ENCODE measurements at regions not wholly inside any gene's neighbourhood (a gene's known extent, or its start where the extent isn't known, plus 50 kb on each side); places are given as distances from the start of the nearest gene placed in this dataset.
"Not testable (repeated sequence)": the region's sequence is repeated elsewhere in the genome, so short reads cannot be mapped to it uniquely, and the experiment has no call there.

GRCh38 chr11:90722552-90723190 is 499.8 kb upstream of the CHORDC1 start:
- no CpG with 5 or more reads among the region's 3 CpGs for WGBS (ENCODE audit: insufficient coverage, low lambda C conversion rate)
- no peaks in the 10 kb centered on the region for H3K9me3 ChIP-seq (ENCODE audit: control insufficient read depth, low read depth, low read length)
- no peak for DNase-seq

GRCh38 chr11:90717522-90717921 is 494.7 kb upstream of the CHORDC1 start:
- H3K27me3 ChIP-seq (ENCODE audit: control insufficient read depth, insufficient read depth, low read length): no peaks in the 10 kb centered on the region
- no peak overlapping the region for H3K4me3 ChIP-seq (ENCODE audit: low read length)
- no peaks in the 10 kb centered on the region for H3K36me3 ChIP-seq (ENCODE audit: control insufficient read depth, insufficient read depth, low read length)
- H3K27ac ChIP-seq (ENCODE audit: low read length): no peak overlapping the region
- H3K9me3 ChIP-seq (ENCODE audit: control insufficient read depth, low read depth, low read length): peaks cover 3% of the 10 kb centered on the region
- no peak for DNase-seq
- no peaks in the 10 kb centered on the region for H3K4me1 ChIP-seq (ENCODE audit: control insufficient read depth, insufficient read depth, low read length)

More at GRCh38 chr11:90722552-90723190, 499.8 kb upstream of the CHORDC1 start:
- Histone ChIP-seq H3K27me3 (ENCODE audit: control insufficient read depth, insufficient read depth, low read length) (no peaks in the 10 kb centered on the region), H3K36me3 (ENCODE audit: control insufficient read depth, insufficient read depth, low read length) (no peaks in the 10 kb centered on the region), H3K4me3 (ENCODE audit: low read length) (no peak overlapping the region), H3K27ac (ENCODE audit: low read length) (no peak overlapping the region), H3K4me1 (ENCODE audit: control insufficient read depth, insufficient read depth, low read length) (no peaks in the 10 kb centered on the region)

DNA sequence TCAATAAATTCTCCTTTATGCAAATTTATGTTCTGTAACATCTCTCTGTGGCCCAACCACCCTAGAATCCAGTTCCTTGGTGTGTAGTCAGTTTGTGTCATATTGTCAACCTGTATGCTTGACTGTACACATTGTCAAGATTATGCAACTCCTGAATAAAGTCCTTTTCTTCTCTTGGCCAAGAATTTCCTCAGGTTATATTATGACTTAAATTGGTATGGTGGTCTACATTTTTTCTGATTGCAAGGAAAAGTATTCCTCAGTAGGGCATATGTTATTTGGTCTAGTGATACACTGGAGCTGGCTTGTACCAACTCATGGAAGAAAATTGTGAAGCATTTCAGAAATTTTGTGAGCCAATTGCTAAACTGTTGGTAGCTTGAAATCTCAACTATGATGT is 482.8 kb upstream of the CHORDC1 start:
- Histone ChIP-seq H3K27me3 (ENCODE audit: control insufficient read depth, insufficient read depth, low read length) (no peaks in the 10 kb centered on the region), H3K9me3 (ENCODE audit: control insufficient read depth, low read depth, low read length) (no peaks in the 10 kb centered on the region), H3K27ac (ENCODE audit: low read length) (no peak overlapping the region), H3K36me3 (ENCODE audit: control insufficient read depth, insufficient read depth, low read length) (no peaks in the 10 kb centered on the region), H3K4me3 (ENCODE audit: low read length) (no peak overlapping the region), H3K4me1 (ENCODE audit: control insufficient read depth, insufficient read depth, low read length) (no peaks in the 10 kb centered on the region)
- DNase-seq: no peak

DNA sequence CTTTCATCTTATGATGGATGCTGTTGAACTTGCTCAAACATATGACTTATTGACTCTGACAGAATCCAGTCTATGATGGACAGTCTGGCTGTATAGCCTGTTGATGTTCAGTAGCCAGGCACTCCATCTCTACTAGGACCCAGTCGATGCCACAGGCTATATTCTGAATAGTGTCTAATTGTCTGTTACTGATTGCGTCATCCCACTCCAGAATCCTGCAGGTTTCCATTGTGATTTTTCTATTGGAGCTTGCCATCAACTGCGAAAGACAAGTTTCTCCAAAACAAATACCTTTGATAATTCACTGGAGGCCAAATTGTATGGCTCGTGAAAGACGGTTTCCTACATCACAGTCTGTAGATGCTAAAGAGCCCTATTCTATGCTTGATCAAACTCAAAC is 481.7 kb upstream of the CHORDC1 start:
- no peaks in the 10 kb centered on the region for H3K36me3 ChIP-seq (ENCODE audit: control insufficient read depth, insufficient read depth, low read length)
- no peak overlapping the region for H3K4me3 ChIP-seq (ENCODE audit: low read length)
- DNase-seq: no peak
- H3K9me3 ChIP-seq (ENCODE audit: control insufficient read depth, low read depth, low read length): no peaks in the 10 kb centered on the region
- 100% methylated on average over 1 of the region's 5 CpGs for WGBS (ENCODE audit: insufficient coverage, low lambda C conversion rate)
- no peaks in the 10 kb centered on the region for H3K27me3 ChIP-seq (ENCODE audit: control insufficient read depth, insufficient read depth, low read length)
- no peak overlapping the region for H3K27ac ChIP-seq (ENCODE audit: low read length)
- H3K4me1 ChIP-seq (ENCODE audit: control insufficient read depth, insufficient read depth, low read length): no peaks in the 10 kb centered on the region

GRCh38 chr11:90701716-90702115 is 478.9 kb upstream of the CHORDC1 start:
- no CpG with 5 or more reads among the region's 2 CpGs for WGBS (ENCODE audit: insufficient coverage, low lambda C conversion rate)
- no peak overlapping the region for H3K27ac ChIP-seq (ENCODE audit: low read length)
- H3K9me3 ChIP-seq (ENCODE audit: control insufficient read depth, low read depth, low read length): no peaks in the 10 kb centered on the region
- H3K36me3 ChIP-seq (ENCODE audit: control insufficient read depth, insufficient read depth, low read length): no peaks in the 10 kb centered on the region
- no peaks in the 10 kb centered on the region for H3K4me1 ChIP-seq (ENCODE audit: control insufficient read depth, insufficient read depth, low read length)
- DNase-seq: no peak
- H3K27me3 ChIP-seq (ENCODE audit: control insufficient read depth, insufficient read depth, low read length): no peaks in the 10 kb centered on the region
- H3K4me3 ChIP-seq (ENCODE audit: low read length): no peak overlapping the region

- no peaks in the 10 kb centered on the region for H3K4me1 ChIP-seq (ENCODE audit: control insufficient read depth, insufficient read depth, low read length)
- no peak for DNase-seq
- no peak overlapping the region for H3K4me3 ChIP-seq (ENCODE audit: low read length)
- no peaks in the 10 kb centered on the region for H3K9me3 ChIP-seq (ENCODE audit: control insufficient read depth, low read depth, low read length)
- no peaks in the 10 kb centered on the region for H3K36me3 ChIP-seq (ENCODE audit: control insufficient read depth, insufficient read depth, low read length)
- H3K27ac ChIP-seq (ENCODE audit: low read length): no peak overlapping the region
- WGBS (ENCODE audit: insufficient coverage, low lambda C conversion rate): 62% methylated on average over 3 of the region's 4 CpGs
- H3K27me3 ChIP-seq (ENCODE audit: control insufficient read depth, insufficient read depth, low read length): no peaks in the 10 kb centered on the region
Measured at GRCh38 chr11:90700789-90701439, 478.1 kb upstream of the CHORDC1 start.

DNA sequence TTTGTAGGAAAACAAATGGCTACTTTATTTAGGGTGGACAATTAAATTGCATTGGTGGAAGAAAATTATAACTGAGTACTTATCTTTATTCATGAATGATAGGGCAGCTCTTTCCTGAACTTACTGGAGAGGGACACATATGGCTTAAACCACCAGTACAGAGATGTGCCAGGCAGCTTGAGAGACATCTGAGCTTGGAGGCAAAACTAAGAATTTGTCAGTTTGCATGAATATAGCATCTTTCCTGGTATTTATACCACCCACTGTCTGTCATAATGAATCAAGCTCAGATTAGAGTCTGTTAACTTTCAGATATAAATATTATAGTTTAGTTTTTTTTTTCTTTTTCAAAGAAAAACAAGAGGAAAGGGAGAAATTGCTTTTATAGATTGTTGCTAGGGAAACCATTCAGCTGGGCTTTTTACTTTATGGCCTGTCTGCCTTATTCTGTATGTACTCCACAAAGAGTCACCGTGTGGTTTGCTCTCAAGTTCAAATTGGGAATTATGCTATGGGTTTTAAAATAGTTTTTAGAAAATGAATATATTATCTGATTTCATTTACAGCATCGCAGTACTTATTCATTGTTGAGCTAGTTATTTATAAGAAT is 477.0 kb upstream of the CHORDC1 start:
- Histone ChIP-seq H3K4me3 (ENCODE audit: low read length) (no peak overlapping the region), H3K36me3 (ENCODE audit: control insufficient read depth, insufficient read depth, low read length) (no peaks in the 10 kb centered on the region), H3K27ac (ENCODE audit: low read length) (no peak overlapping the region), H3K4me1 (ENCODE audit: control insufficient read depth, insufficient read depth, low read length) (no peaks in the 10 kb centered on the region), H3K9me3 (ENCODE audit: control insufficient read depth, low read depth, low read length) (no peaks in the 10 kb centered on the region), H3K27me3 (ENCODE audit: control insufficient read depth, insufficient read depth, low read length) (no peaks in the 10 kb centered on the region)
- WGBS (ENCODE audit: insufficient coverage, low lambda C conversion rate): 90% methylated on average over 1 of the region's 2 CpGs
- DNase-seq: no peak

GRCh38 chr11:90698238-90698637 is 475.4 kb upstream of the CHORDC1 start:
- Histone ChIP-seq H3K4me3 (ENCODE audit: low read length) (no peak overlapping the region), H3K27ac (ENCODE audit: low read length) (no peak overlapping the region), H3K4me1 (ENCODE audit: control insufficient read depth, insufficient read depth, low read length) (no peaks in the 10 kb centered on the region), H3K27me3 (ENCODE audit: control insufficient read depth, insufficient read depth, low read length) (no peaks in the 10 kb centered on the region), H3K36me3 (ENCODE audit: control insufficient read depth, insufficient read depth, low read length) (no peaks in the 10 kb centered on the region), H3K9me3 (ENCODE audit: control insufficient read depth, low read depth, low read length) (no peaks in the 10 kb centered on the region)
- DNase-seq: no peak

DNA sequence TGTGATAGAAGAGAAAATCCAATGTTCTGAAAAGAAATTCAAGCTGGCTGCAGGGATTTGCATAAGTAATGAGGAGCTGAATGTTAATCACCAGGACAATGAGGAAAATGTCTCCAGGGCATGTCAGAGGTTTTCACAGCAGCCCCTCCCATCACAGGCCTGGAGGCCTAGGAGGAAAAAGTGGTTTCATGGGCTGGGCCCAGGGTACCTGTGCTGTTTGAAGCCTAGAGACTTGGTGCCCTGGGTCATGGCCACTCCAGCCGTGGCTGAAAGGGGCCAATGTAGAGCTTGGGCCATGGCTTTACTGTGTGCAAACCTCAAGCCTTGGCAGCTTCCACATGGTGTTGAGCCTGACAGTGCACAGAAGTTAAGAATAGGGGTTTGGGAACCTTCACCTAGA is 452.6 kb upstream of the CHORDC1 start:
- WGBS (ENCODE audit: insufficient coverage, low lambda C conversion rate): no CpG with 5 or more reads among the region's 1 CpG
- not testable (repeated sequence) for DNase-seq; H3K4me3 ChIP-seq (ENCODE audit: low read length); H3K4me1 ChIP-seq (ENCODE audit: control insufficient read depth, insufficient read depth, low read length); H3K36me3 ChIP-seq (ENCODE audit: control insufficient read depth, insufficient read depth, low read length); H3K27me3 ChIP-seq (ENCODE audit: control insufficient read depth, insufficient read depth, low read length); H3K27ac ChIP-seq (ENCODE audit: low read length); H3K9me3 ChIP-seq (ENCODE audit: control insufficient read depth, low read depth, low read length)

GRCh38 chr11:90669094-90669493 is 446.2 kb upstream of the CHORDC1 start:
- no peak for DNase-seq
- Histone ChIP-seq H3K4me1 (ENCODE audit: control insufficient read depth, insufficient read depth, low read length) (no peaks in the 10 kb centered on the region), H3K9me3 (ENCODE audit: control insufficient read depth, low read depth, low read length) (no peaks in the 10 kb centered on the region), H3K4me3 (ENCODE audit: low read length) (no peak overlapping the region), H3K27ac (ENCODE audit: low read length) (no peak overlapping the region), H3K27me3 (ENCODE audit: control insufficient read depth, insufficient read depth, low read length) (no peaks in the 10 kb centered on the region), H3K36me3 (ENCODE audit: control insufficient read depth, insufficient read depth, low read length) (no peaks in the 10 kb centered on the region)
- 92% methylated on average over 2 of the region's 2 CpGs for WGBS (ENCODE audit: insufficient coverage, low lambda C conversion rate)

DNA sequence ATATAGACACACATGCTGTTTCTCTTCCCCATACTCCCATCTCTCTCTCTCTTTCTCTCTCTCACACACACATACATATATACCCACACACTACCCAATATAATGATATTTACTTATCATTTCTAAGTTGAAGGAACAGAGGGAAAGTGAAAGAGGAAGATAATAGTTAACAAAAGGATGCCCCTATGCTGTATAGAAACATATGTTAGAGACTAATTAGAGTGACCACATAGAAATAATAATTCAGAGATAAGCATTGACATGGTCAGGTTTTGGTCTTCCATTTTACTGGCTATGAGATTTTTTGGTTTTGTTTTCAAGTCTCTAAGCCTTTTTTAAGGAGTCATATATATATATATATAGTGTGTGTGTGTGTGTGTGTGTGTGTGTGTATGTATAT is 445.7 kb upstream of the CHORDC1 start:
- no peaks in the 10 kb centered on the region for H3K36me3 ChIP-seq (ENCODE audit: control insufficient read depth, insufficient read depth, low read length)

More for the DNA sequence above, 445.7 kb upstream of the CHORDC1 start:
- DNase-seq: no peak
- Histone ChIP-seq H3K4me3 (ENCODE audit: low read length) (no peak overlapping the region), H3K4me1 (ENCODE audit: control insufficient read depth, insufficient read depth, low read length) (no peaks in the 10 kb centered on the region), H3K9me3 (ENCODE audit: control insufficient read depth, low read depth, low read length) (no peaks in the 10 kb centered on the region), H3K27me3 (ENCODE audit: control insufficient read depth, insufficient read depth, low read length) (no peaks in the 10 kb centered on the region), H3K27ac (ENCODE audit: low read length) (no peak overlapping the region)
